Activated naive CD4-positive, alpha-beta T cell treated with anti-CD3 and anti-CD28 coated beads, Interleukin-2, amount 50 U/mL, for 16 hours (primary cell): ENCODE measurements at regions not wholly inside any gene's neighbourhood (a gene's known extent, or its start where the extent isn't known, plus 50 kb on each side); places are given as distances from the start of the nearest gene placed in this dataset.

Experiments
- DNase-seq: peaks from one replicate; pipeline ENCODE4 v3.0.0-alpha.2; 2020

GRCh38 chr9:99722877-99723276 lies 98.8 kb upstream of the NR4A3 start:
- DNase-seq, result no peak

- DNase-seq, result no peak
Measured at GRCh38 chr9:99724640-99725039, 97.0 kb upstream of the NR4A3 start.

GRCh38 chr9:99725852-99726251 lies 95.8 kb upstream of the NR4A3 start:
- DNase-seq, result no peak

- no peak for DNase-seq
Measured at GRCh38 chr9:99726758-99727157, 94.9 kb upstream of the NR4A3 start.

GRCh38 chr9:99730062-99730461 lies 91.6 kb upstream of the NR4A3 start:
- no peak for DNase-seq

GRCh38 chr9:99731950-99732349 lies 89.7 kb upstream of the NR4A3 start:
- DNase-seq, result no peak

- no peak for DNase-seq
Measured at GRCh38 chr9:99732715-99733114, 89.0 kb upstream of the NR4A3 start.

GRCh38 chr9:99735041-99735440 lies 86.6 kb upstream of the NR4A3 start:
- no peak for DNase-seq

GRCh38 chr9:99736291-99736690 lies 85.4 kb upstream of the NR4A3 start:
- DNase-seq, result no peak

GRCh38 chr9:99737649-99738048 lies 84.0 kb upstream of the NR4A3 start:
- DNase-seq, result no peak

GRCh38 chr9:99743006-99743405 lies 78.7 kb upstream of the NR4A3 start:
- DNase-seq, result no peak

- no peak for DNase-seq
Measured at GRCh38 chr9:99743455-99743854, 78.2 kb upstream of the NR4A3 start.

- no peak for DNase-seq
Measured at GRCh38 chr9:99744132-99744531, 77.6 kb upstream of the NR4A3 start.

- no peak for DNase-seq
Measured at GRCh38 chr9:99745085-99745484, 76.6 kb upstream of the NR4A3 start.

GRCh38 chr9:99746406-99746805 lies 75.3 kb upstream of the NR4A3 start:
- no peak for DNase-seq

- no peak for DNase-seq
Measured at GRCh38 chr9:99748266-99748665, 73.4 kb upstream of the NR4A3 start.

- no peak for DNase-seq
Measured at GRCh38 chr9:99748676-99749075, 73.0 kb upstream of the NR4A3 start.

- no peak for DNase-seq
Measured at GRCh38 chr9:99749641-99750040, 72.0 kb upstream of the NR4A3 start.

- DNase-seq, result no peak
Measured at GRCh38 chr9:99750526-99750925, 71.2 kb upstream of the NR4A3 start.

- DNase-seq, result no peak
Measured at GRCh38 chr9:99752417-99753109, 69.1 kb upstream of the NR4A3 start.

GRCh38 chr9:99753436-99753835 lies 68.2 kb upstream of the NR4A3 start:
- no peak for DNase-seq

GRCh38 chr9:99760421-99760820 lies 61.3 kb upstream of the NR4A3 start:
- no peak for DNase-seq

GRCh38 chr9:99762470-99762869 lies 59.2 kb upstream of the NR4A3 start:
- DNase-seq, result no peak
